Thoracic aorta (tissue), 2 donors: ENCODE measurements at regions not wholly inside any gene's neighbourhood (a gene's known extent, or its start where the extent isn't known, plus 50 kb on each side); places are given as distances from the start of the nearest gene placed in this dataset.
"Not testable (repeated sequence)": the region's sequence is repeated elsewhere in the genome, so short reads cannot be mapped to it uniquely, and the experiment has no call there.

Experiments used
- ATAC-seq: fragments of 150-250 bp; one replicate; pipeline ENCODE4 v1.8.0; 2017; ENCODE audit warnings: low read depth; ENCODE audit not compliant: insufficient number of reproducible peaks, low FRiP score
- DNase-seq: peaks from one replicate; pipeline ENCODE4 v3.0.0-alpha.2; 2020; ENCODE audit warnings: low spot score
- H3K27ac ChIP-seq, 2 donors: fragments of 200-600 bp; sonication (generic); 1 replicate in 1 of 2; 2 replicates in 1 of 2; pipeline ENCODE4 v1.5.1; 2016; ENCODE audit warnings: mild to moderate bottlenecking in 2 of 2, moderate library complexity in 2 of 2
- H3K27me3 ChIP-seq: fragments of 200-600 bp; sonication (generic); replicated peaks from 2 replicates; pipeline ENCODE4 v1.6.0; 2016; ENCODE audit warnings: mild to moderate bottlenecking; ENCODE audit not compliant: insufficient read depth
- H3K36me3 ChIP-seq: fragments of 200-600 bp; sonication (generic); one replicate; pipeline ENCODE4 v1.5.1; 2016
- H3K4me1 ChIP-seq, 2 donors: fragments of 200-600 bp; sonication (generic); 1 replicate in 1 of 2; 2 replicates in 1 of 2; pipeline versions ENCODE4 v1.5.1 to v1.6.0; 2016; ENCODE audit warnings: low read depth in 2 of 2, mild to moderate bottlenecking in 1 of 2; ENCODE audit not compliant: control insufficient read depth in 1 of 2
- H3K4me3 ChIP-seq: fragments of 200-600 bp; sonication (generic); 2 replicates; pipeline ENCODE4 v1.5.1; 2016; ENCODE audit warnings: mild to moderate bottlenecking
- H3K9me3 ChIP-seq: fragments of 200-600 bp; sonication (generic); 2 replicates; pipeline ENCODE4 v1.5.1; 2016
- CTCF ChIP-seq: fragments of 200-600 bp; sonication (generic); IDR thresholded peaks from one replicate; pipeline ENCODE4 v1.5.1; 2019; ENCODE audit warnings: antibody characterized with exemption

DNA sequence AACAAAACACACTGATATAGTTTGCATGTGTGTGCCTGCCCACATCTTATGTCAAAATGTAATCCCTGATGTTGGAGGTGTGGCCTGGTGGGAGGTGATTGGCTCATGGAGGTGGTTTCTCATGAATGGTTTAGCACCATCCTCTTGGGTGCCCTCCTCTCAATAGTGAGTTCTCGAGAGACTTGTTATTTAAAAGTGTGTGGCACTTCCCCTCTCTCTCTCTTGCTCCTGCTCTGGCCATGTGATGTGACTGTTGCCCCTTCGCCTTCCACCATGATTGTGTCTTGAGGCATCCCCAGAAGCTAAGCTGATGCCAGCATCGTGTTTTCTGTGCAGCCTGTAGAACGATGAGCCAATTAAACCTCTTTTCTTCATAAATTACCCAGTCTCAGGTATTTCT, 454.1 kb upstream of the DCN start:
- no peaks in the 10 kb centered on the region for H3K4me1 ChIP-seq
- DNase-seq (no peak), ATAC-seq (no peak)
- no peak for TF ChIP-seq CTCF
- H3K4me3 ChIP-seq, result no peak overlapping the region
- H3K27me3 ChIP-seq, result no peaks in the 10 kb centered on the region
- no peaks in the 10 kb centered on the region for H3K9me3 ChIP-seq
- H3K36me3 ChIP-seq, result no peaks in the 10 kb centered on the region
- H3K27ac ChIP-seq, result no peak overlapping the region

GRCh38 chr12:91634386-91634713, 451.7 kb upstream of the DCN start:
- not testable (repeated sequence) for H3K4me3 ChIP-seq, H3K27me3 ChIP-seq, H3K4me1 ChIP-seq, H3K36me3 ChIP-seq, DNase-seq, H3K27ac ChIP-seq, ATAC-seq, H3K9me3 ChIP-seq

DNA sequence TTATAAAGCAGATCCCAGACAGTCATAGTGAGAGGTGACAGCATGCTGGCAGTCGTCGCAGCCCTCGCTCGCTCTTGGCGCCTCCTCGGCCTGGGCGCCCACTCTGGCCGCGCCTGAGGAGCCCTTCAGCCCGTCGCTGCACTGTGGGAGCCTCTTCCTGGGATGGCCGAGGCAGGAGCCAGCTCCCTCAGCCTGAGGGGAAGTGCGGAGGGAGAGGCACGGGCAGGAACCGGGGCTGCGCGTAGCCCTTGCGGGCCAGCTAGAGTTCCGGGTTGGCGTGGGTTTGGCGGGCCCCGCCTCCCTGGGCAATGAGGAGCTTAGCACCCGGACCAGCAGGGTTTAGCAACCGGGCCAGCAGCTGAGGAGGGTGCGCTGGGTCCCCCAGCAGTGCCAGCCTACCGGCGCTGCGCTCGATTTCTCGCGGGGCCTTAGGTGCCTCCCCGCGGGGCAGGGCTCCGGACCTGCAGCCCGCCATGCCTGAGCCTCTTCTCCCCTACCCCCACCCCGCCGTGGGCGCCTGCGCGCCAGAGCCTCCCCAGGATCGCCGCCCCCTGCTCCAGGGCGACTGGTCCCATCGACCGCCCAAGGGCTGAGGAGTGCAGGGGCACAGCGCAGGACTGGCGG, 451.2 kb upstream of the DCN start:
- H3K4me3 ChIP-seq, result no peak overlapping the region
- ATAC-seq (no peak), DNase-seq (no peak)
- H3K27ac ChIP-seq, result no peak overlapping the region
- no peaks in the 10 kb centered on the region for H3K4me1 ChIP-seq
- no peaks in the 10 kb centered on the region for H3K36me3 ChIP-seq
- no peaks in the 10 kb centered on the region for H3K27me3 ChIP-seq
- no peaks in the 10 kb centered on the region for H3K9me3 ChIP-seq
- no peak for TF ChIP-seq CTCF

- DNase-seq, result no peak
- Histone ChIP-seq H3K4me1 (no peaks in the 10 kb centered on the region), H3K36me3 (no peaks in the 10 kb centered on the region), H3K9me3 (no peaks in the 10 kb centered on the region), H3K27me3 (no peaks in the 10 kb centered on the region), H3K27ac (no peak overlapping the region), H3K4me3 (no peak overlapping the region)
- no peak for ATAC-seq
- no peak for TF ChIP-seq CTCF
These were observed 450.6 kb upstream of the DCN start for GRCh38 chr12:91633206-91633605.

GRCh38 chr12:91632042-91632786, 449.6 kb upstream of the DCN start:
- Histone ChIP-seq H3K9me3 (no peaks in the 10 kb centered on the region), H3K4me3 (no peak overlapping the region), H3K27me3 (no peaks in the 10 kb centered on the region), H3K4me1 (no peaks in the 10 kb centered on the region), H3K36me3 (no peaks in the 10 kb centered on the region), H3K27ac (no peak overlapping the region)
- ATAC-seq, result no peak
- no peak for DNase-seq
- TF ChIP-seq CTCF, result no peak
